HEK293 (cell line): ENCODE measurements at regions not wholly inside any gene's neighbourhood (a gene's known extent, or its start where the extent isn't known, plus 50 kb on each side); places are given as distances from the start of the nearest gene placed in this dataset.

Experiments used
- CTCF ChIA-PET: fragments of 350-600 bp; formaldehyde crosslinking; extraction: SDS; loops from one replicate; lab custom pipeline; 2021; ENCODE audit warnings: antibody characterized with exemption; lab: Yijun Ruan, JAX
- POLR2A ChIA-PET: fragments of 300-600 bp; formaldehyde crosslinking; extraction: SDS; loops from one replicate; lab custom pipeline; 2020; ENCODE audit warnings: antibody characterized with exemption, inconsistent platforms; lab: Yijun Ruan, JAX
- H3K27ac ChIP-seq: fragments of 200-500 bp; sonication (Bioruptor generic); 2 replicates; pipeline ENCODE4 v1.5.1; 2014; ENCODE audit warnings: low read depth, low read length, control low read depth, inconsistent platforms; ENCODE audit errors: extremely low read depth
- H3K36me3 ChIP-seq, 2 experiments: fragments of 200-500 bp in 1 of 2; sonication (Bioruptor generic) in 1 of 2; 1 replicate in 1 of 2; 2 replicates in 1 of 2; pipeline ENCODE4 v1.5.1; 2014 to 2017; ENCODE audit warnings: inconsistent platforms in 2 of 2, low read length in 2 of 2; ENCODE audit not compliant: control insufficient read depth in 2 of 2, insufficient read depth in 1 of 2
- H3K4me1 ChIP-seq: fragments of 200-500 bp; sonication (Bioruptor generic); 2 replicates; pipeline ENCODE4 v1.5.1; 2014; ENCODE audit warnings: mild to moderate bottlenecking, low read length, inconsistent platforms; ENCODE audit not compliant: control insufficient read depth, insufficient read depth
- H3K4me3 ChIP-seq: 2 replicates; pipeline ENCODE4 v1.5.1; 2011; ENCODE audit warnings: low read depth, mild to moderate bottlenecking, control low read depth, low read length, moderate library complexity
- H3K9me3 ChIP-seq: fragments of 200-500 bp; sonication (Bioruptor generic); 2 replicates; pipeline ENCODE4 v1.5.1; 2014; ENCODE audit warnings: low read depth, low read length, inconsistent platforms; ENCODE audit not compliant: control insufficient read depth, insufficient read depth
- FEZF1 ChIP-seq: fragments of 450-650 bp; formaldehyde crosslinking; IDR thresholded peaks from 2 replicates; pipeline ENCODE4 v1.5.1; 2016; ENCODE audit warnings: missing biosample characterization, missing genetic modification characterization
- IKZF3 ChIP-seq: fragments of 450-650 bp; IDR thresholded peaks from 2 replicates; pipeline ENCODE4 v1.5.0; 2018; ENCODE audit warnings: missing biosample characterization, mild to moderate bottlenecking, missing genetic modification characterization, moderate library complexity
- KLF10 ChIP-seq: fragments of 450-650 bp; IDR thresholded peaks from 2 replicates; pipeline ENCODE4 v1.5.1; 2018; ENCODE audit warnings: missing biosample characterization, mild to moderate bottlenecking, missing genetic modification characterization
- SCRT1 ChIP-seq: fragments of 450-650 bp; formaldehyde crosslinking; IDR thresholded peaks from 2 replicates; pipeline ENCODE4 v1.5.1; 2016; ENCODE audit warnings: missing biosample characterization, missing genetic modification characterization, borderline replicate concordance
- WT1 ChIP-seq: fragments of 450-650 bp; formaldehyde crosslinking; IDR thresholded peaks from 2 replicates; pipeline ENCODE4 v1.5.1; 2016; ENCODE audit warnings: missing biosample characterization, missing genetic modification characterization
- ZBTB11 ChIP-seq: fragments of 450-650 bp; formaldehyde crosslinking; conservative IDR thresholded peaks from 2 replicates; pipeline ENCODE4 v1.5.1; 2016; ENCODE audit warnings: low read depth, missing biosample characterization, missing genetic modification characterization
- ZNF146 ChIP-seq: fragments of 450-650 bp; formaldehyde crosslinking; IDR thresholded peaks from 2 replicates; pipeline ENCODE4 v1.5.1; 2016; ENCODE audit warnings: missing biosample characterization, missing genetic modification characterization
- ZNF155 ChIP-seq: fragments of 450-650 bp; formaldehyde crosslinking; IDR thresholded peaks from 2 replicates; pipeline ENCODE4 v1.5.1; 2016; ENCODE audit warnings: missing biosample characterization, missing genetic modification characterization
- ZNF248 ChIP-seq: fragments of 450-650 bp; formaldehyde crosslinking; IDR thresholded peaks from 2 replicates; pipeline ENCODE4 v1.5.1; 2017; ENCODE audit warnings: missing biosample characterization, missing genetic modification characterization
- ZNF26 ChIP-seq: fragments of 450-650 bp; formaldehyde crosslinking; IDR thresholded peaks from 2 replicates; pipeline ENCODE4 v1.5.1; 2016; ENCODE audit warnings: missing biosample characterization, missing genetic modification characterization
- ZNF449 ChIP-seq: fragments of 450-650 bp; formaldehyde crosslinking; IDR thresholded peaks from 2 replicates; pipeline ENCODE4 v1.5.1; 2017; ENCODE audit warnings: missing biosample characterization, mild to moderate bottlenecking, missing genetic modification characterization, moderate library complexity
- ZNF596 ChIP-seq: fragments of 450-650 bp; IDR thresholded peaks from 2 replicates; pipeline ENCODE4 v1.5.0; 2018; ENCODE audit warnings: missing biosample characterization, mild to moderate bottlenecking, missing genetic modification characterization, moderate library complexity
- ZNF639 ChIP-seq: fragments of 450-650 bp; formaldehyde crosslinking; IDR thresholded peaks from 2 replicates; pipeline ENCODE4 v1.5.1; 2016; ENCODE audit warnings: missing biosample characterization, missing genetic modification characterization
- ZNF664 ChIP-seq: fragments of 450-650 bp; formaldehyde crosslinking; IDR thresholded peaks from 2 replicates; pipeline ENCODE4 v1.5.1; 2016; ENCODE audit warnings: missing biosample characterization, missing genetic modification characterization
- ZNF792 ChIP-seq: fragments of 450-650 bp; formaldehyde crosslinking; IDR thresholded peaks from 2 replicates; pipeline ENCODE4 v1.5.1; 2016; ENCODE audit warnings: missing biosample characterization, missing genetic modification characterization

GRCh38 chr10:61832866-61833481 lies 68.5 kb upstream of the ARID5B start:
- TF ChIP-seq ZNF146: peak; percentile 62; the same call in 1 of the 2 replicates
- no peak for TF ChIP-seq ZNF155 (tag by site-specific recombination)
- CTCF ChIA-PET: interaction anchor here (1.3 to 2.0 kb wide), 2 partner anchors 47 to 83 kb away, joined by 3 to 6 read pairs; no protein-coding TSS in a partner anchor
- H3K4me1 ChIP-seq: peaks cover 19% of the 10 kb centered on the region

GRCh38 chr10:61834519-61834918 lies 67.0 kb upstream of the ARID5B start:
- no peak overlapping the region for H3K27ac ChIP-seq
- H3K36me3 ChIP-seq: no peaks in the 10 kb centered on the region
- H3K9me3 ChIP-seq: no peaks in the 10 kb centered on the region
- H3K4me3 ChIP-seq: no peak overlapping the region
- peaks cover 19% of the 10 kb centered on the region for H3K4me1 ChIP-seq
- no peak for TF ChIP-seq WT1 (tag by site-specific recombination)
- POLR2A ChIA-PET: no interaction called here
- CTCF ChIA-PET: interaction anchor here (0.6 to 2.0 kb wide), 15 partner anchors 8 to 841 kb away, joined by 3 to 11 read pairs (median 4); no protein-coding TSS in a partner anchor

More at GRCh38 chr10:61832866-61833481, 68.5 kb upstream of the ARID5B start:
- POLR2A ChIA-PET: no interaction called here
- H3K9me3 ChIP-seq: no peaks in the 10 kb centered on the region
- H3K27ac ChIP-seq: no peak overlapping the region
- no peaks in the 10 kb centered on the region for H3K36me3 ChIP-seq
- H3K4me3 ChIP-seq: no peak overlapping the region

GRCh38 chr10:61835069-61835945 lies 66.2 kb upstream of the ARID5B start:
- H3K36me3 ChIP-seq: no peaks in the 10 kb centered on the region
- H3K4me1 ChIP-seq: peaks cover 19% of the 10 kb centered on the region
- no peak overlapping the region for H3K4me3 ChIP-seq
- ChIA-PET POLR2A (interaction anchor here (0.6 to 1.1 kb wide), 2 partner anchors 61 to 1014 kb away, joined by 3 read pairs; no protein-coding TSS in a partner anchor), CTCF (interaction anchor here (0.6 to 2.0 kb wide), 17 partner anchors 9 to 397 kb away, joined by 3 to 12 read pairs (median 4); no protein-coding TSS in a partner anchor)
- H3K27ac ChIP-seq: peak overlapping the region; percentile 26
- no peaks in the 10 kb centered on the region for H3K9me3 ChIP-seq
- peak; percentile 59; the same call in 1 of the 2 replicates for TF ChIP-seq SCRT1
- peak; percentile 78 for TF ChIP-seq ZNF146
- peak; percentile 37; the same call in 1 of the 2 replicates for TF ChIP-seq KLF10
- 0 out of 2 replicates have a peak, but pooled peaks have one; percentile 33 for TF ChIP-seq ZNF596 (tag by site-specific recombination)
- TF ChIP-seq FEZF1 (tag by site-specific recombination): 0 out of 2 replicates have a peak, but pooled peaks have one; percentile 11
- TF ChIP-seq ZNF26 (tag by site-specific recombination): no peak
- TF ChIP-seq IKZF3 (tag by site-specific recombination): no peak; the same call in 1 of the 2 replicates
- no peak for TF ChIP-seq ZNF664 (tag by site-specific recombination)
- TF ChIP-seq ZNF639: peak; percentile 58; the same call in 1 of the 2 replicates
- no peak for TF ChIP-seq ZBTB11
- TF ChIP-seq ZNF449 (tag by site-specific recombination): no peak
- no peak for TF ChIP-seq ZNF248 (tag by site-specific recombination)
- TF ChIP-seq ZNF792 (tag by site-specific recombination): no peak
